ENCODE measurements at regions not wholly inside any gene's neighbourhood (a gene's known extent, or its start where the extent isn't known, plus 50 kb on each side); places are given as distances from the start of the nearest gene placed in this dataset.
"Not testable (repeated sequence)": the region's sequence is repeated elsewhere in the genome, so short reads cannot be mapped to it uniquely, and the experiment has no call there.

DNA sequence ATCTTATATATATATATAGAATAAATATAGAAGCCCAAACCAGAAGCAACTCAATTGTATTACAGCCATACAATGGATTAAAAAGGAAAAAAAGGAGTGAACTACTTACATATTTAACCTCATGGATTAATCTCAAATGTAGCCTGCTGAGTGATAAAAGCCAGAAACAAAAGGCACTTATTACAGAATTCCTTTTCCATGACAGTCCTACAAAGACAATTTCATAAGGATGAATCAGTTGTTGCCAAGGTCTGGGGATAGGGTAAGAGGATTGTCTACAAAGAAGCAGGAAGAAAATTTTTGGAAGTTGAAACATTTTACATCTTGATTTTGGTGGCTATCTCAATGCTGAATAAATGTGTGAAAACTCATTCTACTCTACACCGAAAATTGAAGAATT, 103.9 kb upstream of the DCC start:
- no peak for DNase-seq

DNA sequence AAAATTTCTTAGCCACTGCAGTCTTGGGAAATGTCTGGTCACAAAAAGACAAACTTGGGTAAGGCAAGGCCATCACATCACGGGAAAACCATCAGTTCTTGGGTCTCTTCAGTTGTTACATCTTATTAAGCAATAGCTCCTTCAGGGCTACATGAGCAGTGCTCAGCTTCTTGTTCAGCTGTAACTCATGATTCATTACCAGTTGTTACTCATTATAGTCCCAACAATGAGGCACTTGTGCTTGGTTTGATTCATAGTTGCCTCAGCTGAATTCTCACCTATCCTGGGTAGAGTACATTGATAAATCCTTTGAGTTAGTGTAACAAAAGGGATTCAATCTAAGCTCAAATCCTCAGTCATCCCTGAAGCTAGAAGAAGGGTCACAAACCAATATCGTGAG, 102.4 kb upstream of the DCC start:
- no peak for DNase-seq

DNA sequence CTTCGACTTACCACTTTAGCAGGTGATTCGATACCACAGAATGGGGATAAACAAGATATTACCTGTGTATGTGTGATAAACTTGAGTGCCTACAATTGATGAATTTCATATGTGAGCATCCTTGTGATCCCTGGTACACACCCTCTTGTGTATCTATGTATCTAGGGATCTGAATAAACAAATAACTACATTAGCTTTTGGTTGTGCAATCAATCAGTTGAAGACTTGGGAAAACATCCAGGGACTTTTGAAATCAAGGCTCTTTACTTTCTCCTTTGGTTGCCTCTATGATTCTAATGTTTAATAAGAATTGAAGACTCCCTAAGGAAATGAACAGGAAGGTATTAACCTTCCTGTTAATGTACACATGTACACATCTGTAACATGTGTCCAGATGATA, 97.3 kb upstream of the DCC start:
- no peak for DNase-seq

DNA sequence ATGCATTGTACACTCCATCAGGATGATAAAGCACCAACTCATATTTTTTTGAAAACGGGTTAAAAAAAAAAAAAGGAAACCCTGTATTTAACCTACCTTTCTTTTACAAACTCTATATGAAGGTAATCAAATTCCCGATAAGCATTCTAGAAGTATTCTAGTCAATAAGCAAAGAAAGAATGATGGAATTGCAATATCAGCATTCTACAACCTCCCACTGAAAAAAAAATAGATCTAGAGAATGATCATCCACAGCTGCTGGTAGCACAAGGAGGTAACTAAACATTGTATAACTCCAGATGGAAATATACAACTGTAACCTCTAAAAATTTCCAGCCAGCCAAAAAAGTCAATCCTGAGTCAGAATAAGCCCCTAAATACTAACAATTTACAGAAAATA, 95.3 kb upstream of the DCC start:
- DNase-seq, result no peak

DNA sequence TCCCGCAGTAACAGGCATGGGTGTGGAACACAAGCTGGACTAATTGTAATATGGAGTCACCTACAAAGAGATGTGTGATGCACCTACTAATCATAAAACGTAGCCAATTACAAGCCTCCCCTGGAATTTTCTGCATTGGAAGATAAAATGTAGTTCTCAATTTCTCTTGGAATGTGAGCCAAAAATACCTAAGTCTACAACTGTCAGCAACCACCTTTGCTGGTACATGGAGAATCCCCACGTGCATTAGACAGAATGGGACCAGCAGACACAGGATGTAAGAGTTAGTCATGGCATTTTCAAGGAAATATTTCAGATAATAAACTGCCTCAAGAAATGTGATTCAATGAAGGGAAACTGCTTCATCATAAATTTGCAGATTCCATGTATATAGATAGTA, 85.6 kb upstream of the DCC start:
- no peak for DNase-seq

DNA sequence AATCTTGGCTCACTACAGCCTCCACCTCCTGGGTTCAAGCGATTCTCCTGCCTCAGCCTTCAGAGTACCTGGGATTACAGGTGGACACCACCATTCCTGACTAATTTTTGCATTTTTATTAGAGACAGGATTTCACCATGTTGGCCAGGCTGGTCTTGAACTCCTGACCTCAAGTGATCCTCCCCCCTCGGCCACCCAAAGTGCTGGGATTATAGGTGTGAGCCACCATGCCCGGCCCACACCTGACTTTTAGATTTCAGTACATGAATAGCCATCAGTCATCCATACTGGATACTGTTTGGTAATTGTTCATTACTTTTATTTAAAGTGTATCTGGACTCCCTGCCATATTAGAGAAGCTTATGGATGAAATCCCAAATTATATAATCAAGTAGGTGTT, 82.6 kb upstream of the DCC start:
- DNase-seq, result not testable (repeated sequence)

DNA sequence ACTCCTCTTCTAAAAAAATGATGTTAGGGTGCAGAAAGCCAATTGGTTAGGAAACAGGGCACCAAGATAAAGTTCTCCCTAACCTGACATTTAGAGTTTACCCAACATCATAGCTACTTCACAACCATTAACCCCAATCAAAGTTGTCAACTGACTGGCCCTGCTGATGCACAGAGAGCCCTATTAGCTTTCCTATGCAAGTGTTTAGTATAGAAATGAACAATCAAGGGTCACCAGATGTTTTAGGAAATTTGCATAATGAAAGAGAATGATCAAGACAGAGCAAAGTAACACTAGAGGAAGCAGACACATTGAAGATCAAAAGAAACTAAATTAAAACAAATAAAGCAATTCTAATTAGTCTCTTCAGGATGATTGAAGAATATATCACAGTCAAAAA, 64.2 kb upstream of the DCC start:
- DNase-seq, result no peak

DNA sequence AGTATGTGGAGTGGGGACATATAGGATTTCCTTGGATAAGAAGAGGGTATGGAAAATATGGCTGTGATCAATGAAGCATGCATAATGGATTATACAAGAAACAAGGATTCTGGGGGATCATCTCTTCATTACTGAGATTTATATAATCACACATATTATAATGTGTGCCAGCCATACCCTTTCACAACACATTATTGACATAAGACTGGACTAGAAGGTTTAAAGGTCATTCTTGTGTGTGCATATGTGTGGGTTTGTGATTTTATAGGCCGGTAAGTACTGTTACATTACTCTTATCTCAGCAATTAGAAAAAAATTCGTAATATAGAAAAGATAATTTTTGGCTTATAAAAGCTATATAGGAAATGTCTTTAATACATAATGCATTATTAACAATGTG, 62.2 kb upstream of the DCC start:
- DNase-seq, result no peak

DNA sequence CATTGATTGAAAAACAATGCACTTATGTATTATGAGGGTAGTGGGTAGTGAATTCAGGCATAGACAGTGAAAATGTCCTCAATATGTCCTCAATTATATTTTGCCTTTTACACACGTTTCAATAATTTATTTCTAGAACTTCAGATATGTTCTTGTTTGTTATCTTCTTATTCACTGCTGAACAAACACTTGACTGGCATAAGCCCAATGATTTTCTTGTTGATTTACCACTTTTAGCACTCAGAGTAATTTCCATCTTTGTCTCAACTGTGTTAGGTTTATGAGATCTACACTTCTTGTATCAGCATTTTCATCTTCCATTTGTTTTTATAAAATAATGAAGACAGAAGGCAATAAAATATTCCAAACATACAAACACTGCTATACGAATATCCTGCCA, 61.8 kb upstream of the DCC start:
- no peak for DNase-seq

DNA sequence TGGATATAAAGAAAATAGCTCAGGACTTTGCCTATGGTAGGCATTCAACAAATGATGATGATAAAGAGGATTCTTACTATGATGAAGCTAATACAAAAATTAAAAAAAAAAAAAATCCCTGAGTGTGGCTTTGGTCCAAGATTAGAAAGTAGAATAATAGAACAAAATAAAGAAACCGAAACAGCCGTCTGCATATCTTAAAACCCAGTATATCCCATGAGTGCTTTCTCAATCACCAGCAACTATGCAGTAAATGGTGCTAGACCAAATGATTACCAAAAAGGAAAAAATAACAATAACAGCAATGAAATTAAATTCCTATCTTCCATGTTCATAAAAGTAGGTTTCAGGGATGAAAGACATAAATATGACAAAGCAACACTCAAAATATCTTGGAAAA, 59.3 kb upstream of the DCC start:
- no peak for DNase-seq

DNA sequence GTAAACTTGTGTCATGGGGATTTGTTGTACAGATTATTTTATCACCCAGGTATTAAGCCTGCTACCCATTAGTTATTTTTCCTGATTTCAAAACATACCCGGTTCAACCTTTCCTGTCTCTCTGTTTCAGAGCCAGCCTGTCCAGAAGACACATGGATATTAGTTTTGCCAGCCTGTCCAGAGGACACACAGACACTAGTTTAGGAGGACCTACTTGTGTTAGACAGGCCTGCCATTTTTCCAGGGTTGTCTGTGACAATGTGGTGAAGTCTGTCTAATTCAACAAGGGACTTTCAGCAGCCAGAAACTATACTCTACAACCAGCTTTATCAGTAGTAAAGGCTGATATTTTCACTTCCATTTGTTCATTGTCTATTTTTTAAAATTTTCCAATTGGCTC, 56.1 kb upstream of the DCC start:
- no peak for DNase-seq

DNA sequence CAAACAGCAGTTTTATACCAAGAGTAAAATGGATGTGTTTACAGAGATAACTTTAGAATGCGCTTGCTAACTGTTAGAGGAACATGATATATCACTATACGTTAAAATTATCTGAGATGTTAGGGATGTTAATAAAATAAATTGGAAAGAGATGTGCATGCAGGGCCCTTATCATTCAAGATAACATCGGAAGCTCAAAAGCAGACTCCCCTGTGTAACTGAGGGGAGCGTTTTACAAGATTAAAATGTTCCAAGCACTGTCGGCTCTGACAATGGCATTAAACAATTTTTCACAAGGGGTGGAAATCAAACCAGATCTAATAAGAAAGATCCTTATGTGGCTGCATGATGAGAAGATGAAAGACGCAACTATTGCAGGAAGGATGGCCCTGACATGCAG, 53.3 kb upstream of the DCC start:
- DNase-seq, result no peak

DNA sequence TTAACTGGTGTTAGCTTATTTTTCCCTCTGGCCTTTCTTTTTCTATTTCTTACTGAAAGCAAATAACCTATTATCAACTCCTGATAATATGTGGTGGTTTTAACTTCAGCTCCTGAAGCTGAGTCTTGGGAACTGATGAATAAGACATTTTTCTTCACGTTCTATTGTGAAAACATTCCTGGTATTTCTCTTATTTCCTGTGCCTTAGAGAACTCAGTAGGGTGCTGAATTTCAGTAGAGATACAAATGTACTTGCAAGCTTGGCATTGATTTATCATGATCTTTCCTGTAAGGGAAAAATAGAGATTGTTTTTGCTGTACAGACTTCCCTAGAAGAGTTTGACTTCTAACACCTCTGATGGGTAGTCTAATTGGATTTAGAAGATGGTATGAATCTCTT, 52.8 kb upstream of the DCC start:
- DNase-seq, result no peak

DNA sequence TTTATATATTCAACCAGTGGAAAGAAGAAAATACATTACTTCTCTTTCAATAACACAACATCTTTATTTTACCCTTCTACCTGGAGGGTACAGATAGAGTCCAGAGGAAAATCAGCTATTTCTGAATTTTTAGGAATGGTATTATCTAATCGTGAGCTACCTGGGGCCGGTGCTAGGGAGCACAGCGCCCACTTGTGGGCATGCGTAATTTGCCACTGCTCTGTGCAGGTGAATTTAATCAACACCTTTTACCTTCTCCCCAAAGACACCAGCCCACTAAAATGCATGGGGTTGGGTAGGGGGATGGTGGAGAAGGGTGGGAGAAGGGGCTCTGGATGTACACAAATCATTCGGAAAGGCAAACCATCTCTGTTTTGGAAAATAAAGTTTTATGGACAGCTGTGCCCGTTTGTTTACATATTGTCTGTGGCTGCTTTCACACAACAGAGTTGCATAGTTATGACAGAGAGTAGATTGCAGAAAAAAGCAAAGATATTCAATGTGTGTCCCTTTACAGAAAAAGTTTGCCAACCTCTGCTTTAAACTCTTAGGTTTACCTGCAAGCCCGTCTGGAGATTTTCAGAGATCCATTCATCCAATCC, 51.5 kb upstream of the DCC start:
- no peak for DNase-seq

DNA sequence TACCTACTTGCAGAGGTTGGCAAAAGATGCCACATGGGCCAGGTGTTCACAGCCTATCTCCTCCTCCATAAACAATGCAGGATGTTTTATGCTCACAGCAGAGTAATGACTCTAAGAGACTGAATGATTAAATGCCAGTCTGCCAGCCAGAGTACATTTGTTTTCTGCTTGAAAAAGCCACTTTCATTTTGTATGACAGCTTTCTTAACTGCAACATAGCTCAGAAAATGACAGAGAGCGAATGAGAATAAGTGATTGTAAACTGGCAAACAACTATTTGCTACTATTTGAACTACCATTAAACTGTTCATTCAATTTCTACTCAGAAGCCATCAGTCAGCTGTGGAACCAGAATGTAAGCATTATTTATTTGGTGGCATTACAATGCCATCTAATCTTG, 50.6 kb upstream of the DCC start:
- no peak for DNase-seq
